Hematopoietic multipotent progenitor cell treated with erythropoietin and hydrocortisone succinate and interleukin-3 and kit ligand, for 8 days (in vitro differentiated cells): ENCODE measurements at regions not wholly inside any gene's neighbourhood (a gene's known extent, or its start where the extent isn't known, plus 50 kb on each side); places are given as distances from the start of the nearest gene placed in this dataset.
A peak's percentile ranks its signal among the peaks of the same experiment; 100 is the strongest.
"Not testable (repeated sequence)": the region's sequence is repeated elsewhere in the genome, so short reads cannot be mapped to it uniquely, and the experiment has no call there.

Experiments used
- DNase-seq: peaks from one replicate; pipeline ENCODE4 v3.0.0-alpha.2; 2015

GRCh38 chr4:12140864-12141263, 712.2 kb upstream of the HS3ST1 start:
- no peak for DNase-seq

- no peak for DNase-seq
Observed at GRCh38 chr4:12139296-12139695, 710.6 kb upstream of the HS3ST1 start.

GRCh38 chr4:12138488-12138887, 709.8 kb upstream of the HS3ST1 start:
- no peak for DNase-seq

GRCh38 chr4:12137575-12137974, 708.9 kb upstream of the HS3ST1 start:
- no peak for DNase-seq

- DNase-seq: no peak
Observed at GRCh38 chr4:12126474-12126873, 697.8 kb upstream of the HS3ST1 start.

GRCh38 chr4:12124138-12124537, 695.4 kb upstream of the HS3ST1 start:
- DNase-seq: no peak

- no peak for DNase-seq
Observed at GRCh38 chr4:12123707-12124106, 695.0 kb upstream of the HS3ST1 start.

- DNase-seq: no peak
Observed at GRCh38 chr4:12122316-12122715, 693.6 kb upstream of the HS3ST1 start.

- no peak for DNase-seq
Observed at GRCh38 chr4:12120968-12121367, 692.3 kb upstream of the HS3ST1 start.

GRCh38 chr4:12118651-12119213, 690.0 kb upstream of the HS3ST1 start:
- DNase-seq: no peak

- no peak for DNase-seq
Observed at GRCh38 chr4:12116009-12116552, 687.4 kb upstream of the HS3ST1 start.

GRCh38 chr4:12110627-12111026, 681.9 kb upstream of the HS3ST1 start:
- DNase-seq: no peak

GRCh38 chr4:12109056-12109455, 680.4 kb upstream of the HS3ST1 start:
- not testable (repeated sequence) for DNase-seq

GRCh38 chr4:12105519-12105918, 676.8 kb upstream of the HS3ST1 start:
- DNase-seq: no peak

- DNase-seq: not testable (repeated sequence)
Observed at GRCh38 chr4:12089920-12090319, 661.2 kb upstream of the HS3ST1 start.

- no peak for DNase-seq
Observed at GRCh38 chr4:12084690-12085089, 656.0 kb upstream of the HS3ST1 start.

- DNase-seq: no peak
Observed at GRCh38 chr4:12071316-12071715, 642.6 kb upstream of the HS3ST1 start.

- DNase-seq: no peak
Observed at GRCh38 chr4:12053966-12054365, 625.3 kb upstream of the HS3ST1 start.

- DNase-seq: no peak
Observed at GRCh38 chr4:12053556-12053955, 624.9 kb upstream of the HS3ST1 start.

- DNase-seq: no peak
Observed at GRCh38 chr4:12050357-12050756, 621.7 kb upstream of the HS3ST1 start.

- DNase-seq: no peak
Observed at GRCh38 chr4:12042818-12043217, 614.1 kb upstream of the HS3ST1 start.

GRCh38 chr4:12041828-12042227, 613.1 kb upstream of the HS3ST1 start:
- peak; percentile 7 for DNase-seq

- no peak for DNase-seq
Observed at GRCh38 chr4:12036450-12036849, 607.8 kb upstream of the HS3ST1 start.

- no peak for DNase-seq
Observed at GRCh38 chr4:12028258-12028657, 599.6 kb upstream of the HS3ST1 start.

- DNase-seq: no peak
Observed at GRCh38 chr4:12022409-12022808, 593.7 kb upstream of the HS3ST1 start.
